WTC11 (cell line): ENCODE measurements at regions not wholly inside any gene's neighbourhood (a gene's known extent, or its start where the extent isn't known, plus 50 kb on each side); places are given as distances from the start of the nearest gene placed in this dataset.

Experiments
- ATAC-seq: fragments of 200-7000 bp; cut with Tn5 transposase; 2 replicates; pipeline ENCODE4 v1.10.0; 2021; ENCODE audit warnings: mild to moderate bottlenecking, moderate library complexity
- CTCF ChIA-PET: fragments of 300-600 bp; sonication (Branson Sonifier 250); formaldehyde crosslinking; loops from one replicate; lab custom pipeline; 2021; ENCODE audit warnings: antibody characterized with exemption; lab: Charles Lee
- POLR2A ChIA-PET: fragments of 350-600 bp; sonication (Branson Sonifier 250); formaldehyde crosslinking; loops from one replicate; lab custom pipeline; 2021; ENCODE audit warnings: antibody characterized with exemption; lab: Charles Lee
- DNase-seq: peaks from one replicate; pipeline ENCODE4 v3.0.0; 2021; ENCODE audit warnings: low spot score
- H3K27ac Mint-ChIP-seq: 2 replicates; pipeline ENCODE4 v1.8.0; 2021; ENCODE audit warnings: mixed read lengths
- H3K27me3 Mint-ChIP-seq: 2 replicates; pipeline ENCODE4 v1.8.0; 2021; ENCODE audit warnings: low read depth, mild to moderate bottlenecking, moderate library complexity, mixed read lengths
- H3K36me3 Mint-ChIP-seq: 2 replicates; pipeline ENCODE4 v1.8.0; 2021; ENCODE audit warnings: mixed read lengths
- H3K4me1 Mint-ChIP-seq: 2 replicates; pipeline ENCODE4 v1.8.0; 2022; ENCODE audit warnings: mixed read lengths
- H3K4me3 Mint-ChIP-seq: 2 replicates; pipeline ENCODE4 v1.8.0; 2021; ENCODE audit warnings: mild to moderate bottlenecking, moderate library complexity, mixed read lengths
- H3K9me3 Mint-ChIP-seq: 2 replicates; pipeline ENCODE4 v1.8.0; 2021; ENCODE audit warnings: mixed read lengths
- ATF3 ChIP-seq: sonication (generic); formaldehyde crosslinking; conservative IDR thresholded peaks from 2 replicates; pipeline ENCODE4 v1.8.1; 2022; ENCODE audit warnings: mild to moderate bottlenecking, missing genetic modification reagents
- CBFB ChIP-seq: sonication (generic); formaldehyde crosslinking; IDR thresholded peaks from 2 replicates; pipeline ENCODE4 v1.8.1; 2022; ENCODE audit warnings: mild to moderate bottlenecking, low read depth, missing genetic modification reagents
- E2F1 ChIP-seq: sonication (generic); formaldehyde crosslinking; IDR thresholded peaks from 2 replicates; pipeline ENCODE4 v1.8.0; 2022; ENCODE audit warnings: mild to moderate bottlenecking, missing genetic modification reagents
- ERG ChIP-seq: fragments of 250-450 bp; sonication (Bioruptor Pico); IDR thresholded peaks from 2 replicates; pipeline ENCODE4 v1.8.0; 2021; ENCODE audit warnings: mild to moderate bottlenecking
- JUN ChIP-seq: sonication (generic); formaldehyde crosslinking; IDR thresholded peaks from 2 replicates; pipeline ENCODE4 v1.8.0; 2023; ENCODE audit warnings: mild to moderate bottlenecking, missing genetic modification reagents
- KAT7 ChIP-seq: sonication (generic); formaldehyde crosslinking; IDR thresholded peaks from 2 replicates; pipeline ENCODE4 v1.8.1; 2023; ENCODE audit warnings: missing genetic modification reagents, mild to moderate bottlenecking, borderline replicate concordance
- NFE2L1 ChIP-seq: sonication (generic); formaldehyde crosslinking; IDR thresholded peaks from 2 replicates; pipeline ENCODE4 v1.8.1; 2023; ENCODE audit warnings: missing genetic modification reagents
- TP53 ChIP-seq: sonication (generic); formaldehyde crosslinking; IDR thresholded peaks from 2 replicates; pipeline ENCODE4 v1.8.1; 2023; ENCODE audit warnings: mild to moderate bottlenecking, missing genetic modification reagents
- ZBTB43 ChIP-seq: sonication (generic); formaldehyde crosslinking; IDR thresholded peaks from 2 replicates; pipeline ENCODE4 v1.8.1; 2023; ENCODE audit warnings: mild to moderate bottlenecking, missing genetic modification reagents
- ZNF219 ChIP-seq: sonication (generic); formaldehyde crosslinking; IDR thresholded peaks from 2 replicates; pipeline ENCODE4 v1.8.0; 2023; ENCODE audit warnings: missing genetic modification reagents, mild to moderate bottlenecking, borderline replicate concordance
- ZNF423 ChIP-seq: fragments of 250-450 bp; sonication (Bioruptor Pico); IDR thresholded peaks from 2 replicates; pipeline ENCODE4 v2.1.2; 2022; ENCODE audit warnings: mild to moderate bottlenecking, moderate library complexity
- ZNF425 ChIP-seq: fragments of 250-450 bp; sonication (Bioruptor Pico); conservative IDR thresholded peaks from 2 replicates; pipeline ENCODE4 v1.9.0; 2021; ENCODE audit warnings: mild to moderate bottlenecking
- ZNF532 ChIP-seq: fragments of 250-450 bp; sonication (Bioruptor Pico); IDR thresholded peaks from 2 replicates; pipeline ENCODE4 v1.9.0; 2021; ENCODE audit warnings: mild to moderate bottlenecking, borderline replicate concordance

GRCh38 chr15:88986949-88987590, 73.9 kb upstream of the MFGE8 start:
- peak overlapping the region; percentile 49 for H3K4me3 Mint-ChIP-seq
- ChIA-PET POLR2A (interaction anchor here (0.8 to 1.8 kb wide), 9 partner anchors 8 to 91 kb away, joined by 3 to 12 read pairs (median 5); no protein-coding TSS in a partner anchor), CTCF (interaction anchor here (1.0 to 2.0 kb wide), 11 partner anchors 12 to 92 kb away, joined by 3 to 13 read pairs (median 4); partner anchors contain the start of gene HAPLN3)
- TF ChIP-seq ZNF219, result no peak
- no peak for TF ChIP-seq JUN (CRISPR knock-in tag)
- TF ChIP-seq ERG (CRISPR knock-in tag), result no peak
- no peak for TF ChIP-seq NFE2L1 (CRISPR knock-in tag)
- TF ChIP-seq ZNF423 (CRISPR knock-in tag), result peak; percentile 94
- no peak for TF ChIP-seq ZBTB43
- no peak for TF ChIP-seq ZNF425 (CRISPR knock-in tag)
- H3K27ac Mint-ChIP-seq, result peak overlapping the region; percentile 99
- H3K4me1 Mint-ChIP-seq, result peaks cover 91% of the 10 kb centered on the region
- peaks cover 20% of the 10 kb centered on the region for H3K36me3 Mint-ChIP-seq
- peaks cover 6% of the 10 kb centered on the region; the same call in 1 of the 2 replicates for H3K9me3 Mint-ChIP-seq
- DNase-seq, result peak; percentile 29
- 0 out of 2 replicates have a peak, but pooled peaks cover 3% of the 10 kb centered on the region for H3K27me3 Mint-ChIP-seq
- ATAC-seq, result peak; percentile 8

- Mint-ChIP-seq H3K27me3 (0 out of 2 replicates have a peak, but pooled peaks cover 3% of the 10 kb centered on the region), H3K9me3 (peaks cover 6% of the 10 kb centered on the region; the same call in 1 of the 2 replicates), H3K4me3 (peak overlapping the region; percentile 49), H3K36me3 (peaks cover 20% of the 10 kb centered on the region), H3K27ac (peak overlapping the region; percentile 99), H3K4me1 (peaks cover 92% of the 10 kb centered on the region)
- POLR2A ChIA-PET, result interaction anchor here (0.9 to 1.8 kb wide), 4 partner anchors 8 to 90 kb away, joined by 4 to 12 read pairs (median 6); no protein-coding TSS in a partner anchor
- no peak for DNase-seq
- ATAC-seq, result no peak
- CTCF ChIA-PET, result interaction anchor here (0.6 to 2.0 kb wide), 8 partner anchors 11 to 142 kb away, joined by 3 to 13 read pairs (median 4); partner anchors contain the start of gene HAPLN3
- TF ChIP-seq E2F1 (CRISPR knock-in tag) (no peak), ATF3 (CRISPR knock-in tag) (no peak), ZNF532 (CRISPR knock-in tag) (no peak), CBFB (CRISPR knock-in tag) (no peak), KAT7 (CRISPR knock-in tag) (no peak), TP53 (CRISPR knock-in tag) (no peak)
- TF ChIP-seq, all 79 proteins: peak for 0
These were observed 74.4 kb upstream of the MFGE8 start for GRCh38 chr15:88987591-88987933.
